ENCODE measurements at regions not wholly inside any gene's neighbourhood (a gene's known extent, or its start where the extent isn't known, plus 50 kb on each side); places are given as distances from the start of the nearest gene placed in this dataset.

DNA sequence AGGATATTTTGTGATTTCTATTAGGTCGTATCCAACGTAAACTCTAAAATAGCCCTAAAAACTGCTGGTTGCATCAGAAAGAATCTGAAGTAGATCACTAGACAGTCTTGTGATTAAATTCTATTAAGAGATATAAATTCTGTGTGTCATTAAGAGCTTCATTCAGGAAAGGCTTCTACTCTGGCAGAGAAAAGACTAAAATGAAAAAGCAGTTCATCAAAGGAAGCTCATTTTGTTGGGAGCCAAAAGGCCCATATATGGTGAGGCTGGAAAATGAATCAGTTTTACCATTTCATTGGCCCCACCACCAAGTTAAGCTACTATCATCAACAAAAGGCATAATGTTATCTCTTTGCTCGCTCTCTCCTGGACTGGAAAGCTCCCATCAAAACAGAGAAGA, 261.1 kb downstream of the SATB2 start:
- TF ChIP-seq, protein P1, sequence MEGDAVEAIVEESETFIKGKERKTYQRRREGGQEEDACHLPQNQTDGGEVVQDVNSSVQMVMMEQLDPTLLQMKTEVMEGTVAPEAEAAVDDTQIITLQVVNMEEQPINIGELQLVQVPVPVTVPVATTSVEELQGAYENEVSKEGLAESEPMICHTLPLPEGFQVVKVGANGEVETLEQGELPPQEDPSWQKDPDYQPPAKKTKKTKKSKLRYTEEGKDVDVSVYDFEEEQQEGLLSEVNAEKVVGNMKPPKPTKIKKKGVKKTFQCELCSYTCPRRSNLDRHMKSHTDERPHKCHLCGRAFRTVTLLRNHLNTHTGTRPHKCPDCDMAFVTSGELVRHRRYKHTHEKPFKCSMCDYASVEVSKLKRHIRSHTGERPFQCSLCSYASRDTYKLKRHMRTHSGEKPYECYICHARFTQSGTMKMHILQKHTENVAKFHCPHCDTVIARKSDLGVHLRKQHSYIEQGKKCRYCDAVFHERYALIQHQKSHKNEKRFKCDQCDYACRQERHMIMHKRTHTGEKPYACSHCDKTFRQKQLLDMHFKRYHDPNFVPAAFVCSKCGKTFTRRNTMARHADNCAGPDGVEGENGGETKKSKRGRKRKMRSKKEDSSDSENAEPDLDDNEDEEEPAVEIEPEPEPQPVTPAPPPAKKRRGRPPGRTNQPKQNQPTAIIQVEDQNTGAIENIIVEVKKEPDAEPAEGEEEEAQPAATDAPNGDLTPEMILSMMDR (IDR thresholded peaks at IDR 0.05; ENCODE audit: low read depth, low read length, missing input control) = no peak
- TF ChIP-seq EGR1 (IDR thresholded peaks at IDR 0.05; ENCODE audit: low read depth in 2 of 2) = no peak
- TF ChIP-seq RAD21 (IDR thresholded peaks at IDR 0.05) = no peak
- no peak for TF ChIP-seq JUND (IDR thresholded peaks at IDR 0.05)
- TF ChIP-seq, protein P2, sequence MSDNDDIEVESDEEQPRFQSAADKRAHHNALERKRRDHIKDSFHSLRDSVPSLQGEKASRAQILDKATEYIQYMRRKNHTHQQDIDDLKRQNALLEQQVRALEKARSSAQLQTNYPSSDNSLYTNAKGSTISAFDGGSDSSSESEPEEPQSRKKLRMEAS (IDR thresholded peaks at IDR 0.05) = no peak
- TF ChIP-seq TAF1 (conservative IDR thresholded peaks at IDR 0.05) = no peak
- TF ChIP-seq, protein P3, sequence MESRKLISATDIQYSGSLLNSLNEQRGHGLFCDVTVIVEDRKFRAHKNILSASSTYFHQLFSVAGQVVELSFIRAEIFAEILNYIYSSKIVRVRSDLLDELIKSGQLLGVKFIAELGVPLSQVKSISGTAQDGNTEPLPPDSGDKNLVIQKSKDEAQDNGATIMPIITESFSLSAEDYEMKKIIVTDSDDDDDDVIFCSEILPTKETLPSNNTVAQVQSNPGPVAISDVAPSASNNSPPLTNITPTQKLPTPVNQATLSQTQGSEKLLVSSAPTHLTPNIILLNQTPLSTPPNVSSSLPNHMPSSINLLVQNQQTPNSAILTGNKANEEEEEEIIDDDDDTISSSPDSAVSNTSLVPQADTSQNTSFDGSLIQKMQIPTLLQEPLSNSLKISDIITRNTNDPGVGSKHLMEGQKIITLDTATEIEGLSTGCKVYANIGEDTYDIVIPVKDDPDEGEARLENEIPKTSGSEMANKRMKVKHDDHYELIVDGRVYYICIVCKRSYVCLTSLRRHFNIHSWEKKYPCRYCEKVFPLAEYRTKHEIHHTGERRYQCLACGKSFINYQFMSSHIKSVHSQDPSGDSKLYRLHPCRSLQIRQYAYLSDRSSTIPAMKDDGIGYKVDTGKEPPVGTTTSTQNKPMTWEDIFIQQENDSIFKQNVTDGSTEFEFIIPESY (IDR thresholded peaks at IDR 0.05) = no peak
- TF ChIP-seq, protein P4, sequence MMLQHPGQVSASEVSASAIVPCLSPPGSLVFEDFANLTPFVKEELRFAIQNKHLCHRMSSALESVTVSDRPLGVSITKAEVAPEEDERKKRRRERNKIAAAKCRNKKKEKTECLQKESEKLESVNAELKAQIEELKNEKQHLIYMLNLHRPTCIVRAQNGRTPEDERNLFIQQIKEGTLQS (IDR thresholded peaks at IDR 0.05) = no peak
- no peak for TF ChIP-seq YY1 (IDR thresholded peaks at IDR 0.05)
- TF ChIP-seq NR2F2 (IDR thresholded peaks at IDR 0.05) = no peak
- TF ChIP-seq, protein P5, sequence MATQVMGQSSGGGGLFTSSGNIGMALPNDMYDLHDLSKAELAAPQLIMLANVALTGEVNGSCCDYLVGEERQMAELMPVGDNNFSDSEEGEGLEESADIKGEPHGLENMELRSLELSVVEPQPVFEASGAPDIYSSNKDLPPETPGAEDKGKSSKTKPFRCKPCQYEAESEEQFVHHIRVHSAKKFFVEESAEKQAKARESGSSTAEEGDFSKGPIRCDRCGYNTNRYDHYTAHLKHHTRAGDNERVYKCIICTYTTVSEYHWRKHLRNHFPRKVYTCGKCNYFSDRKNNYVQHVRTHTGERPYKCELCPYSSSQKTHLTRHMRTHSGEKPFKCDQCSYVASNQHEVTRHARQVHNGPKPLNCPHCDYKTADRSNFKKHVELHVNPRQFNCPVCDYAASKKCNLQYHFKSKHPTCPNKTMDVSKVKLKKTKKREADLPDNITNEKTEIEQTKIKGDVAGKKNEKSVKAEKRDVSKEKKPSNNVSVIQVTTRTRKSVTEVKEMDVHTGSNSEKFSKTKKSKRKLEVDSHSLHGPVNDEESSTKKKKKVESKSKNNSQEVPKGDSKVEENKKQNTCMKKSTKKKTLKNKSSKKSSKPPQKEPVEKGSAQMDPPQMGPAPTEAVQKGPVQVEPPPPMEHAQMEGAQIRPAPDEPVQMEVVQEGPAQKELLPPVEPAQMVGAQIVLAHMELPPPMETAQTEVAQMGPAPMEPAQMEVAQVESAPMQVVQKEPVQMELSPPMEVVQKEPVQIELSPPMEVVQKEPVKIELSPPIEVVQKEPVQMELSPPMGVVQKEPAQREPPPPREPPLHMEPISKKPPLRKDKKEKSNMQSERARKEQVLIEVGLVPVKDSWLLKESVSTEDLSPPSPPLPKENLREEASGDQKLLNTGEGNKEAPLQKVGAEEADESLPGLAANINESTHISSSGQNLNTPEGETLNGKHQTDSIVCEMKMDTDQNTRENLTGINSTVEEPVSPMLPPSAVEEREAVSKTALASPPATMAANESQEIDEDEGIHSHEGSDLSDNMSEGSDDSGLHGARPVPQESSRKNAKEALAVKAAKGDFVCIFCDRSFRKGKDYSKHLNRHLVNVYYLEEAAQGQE (IDR thresholded peaks at IDR 0.05) = no peak
- TF ChIP-seq GABPA (IDR thresholded peaks at IDR 0.05 in 1 of 2, conservative IDR thresholded peaks at IDR 0.05 in 1 of 2) = no peak

All from liver (tissue), 3 donors.